ENCODE measurements at regions not wholly inside any gene's neighbourhood (a gene's known extent, or its start where the extent isn't known, plus 50 kb on each side); places are given as distances from the start of the nearest gene placed in this dataset.

DNA sequence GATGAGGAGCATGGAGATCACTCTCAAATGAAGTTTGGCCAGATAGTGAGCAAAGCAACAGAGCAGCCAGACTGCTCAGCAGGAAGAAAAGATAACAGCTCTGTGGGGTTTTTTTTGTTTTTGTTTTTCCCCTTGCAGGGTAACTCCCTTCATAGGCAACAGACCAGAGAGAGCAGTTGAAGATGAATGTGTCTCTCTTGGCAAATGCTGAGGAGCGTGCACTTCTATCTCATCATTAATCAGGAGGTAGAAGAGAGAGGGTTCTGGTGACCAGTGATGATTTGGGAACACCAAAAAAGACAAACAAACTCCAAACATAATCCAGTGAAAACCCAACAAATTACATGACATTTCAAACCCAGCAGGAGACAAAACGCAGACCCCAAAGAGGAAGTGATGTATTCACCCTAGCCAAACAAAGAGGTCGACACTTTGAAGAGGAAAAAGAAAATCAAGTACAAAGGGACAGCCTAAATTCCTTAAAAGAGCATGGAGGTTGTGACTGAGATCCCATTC, 66.2 kb upstream of the RREB1 start:
- H3K4me3 ChIP-seq (ENCODE audit: low read depth, low read length), result no peak overlapping the region
- DNase-seq (ENCODE audit: low read depth), result no peak
- TF ChIP-seq, protein P1, sequence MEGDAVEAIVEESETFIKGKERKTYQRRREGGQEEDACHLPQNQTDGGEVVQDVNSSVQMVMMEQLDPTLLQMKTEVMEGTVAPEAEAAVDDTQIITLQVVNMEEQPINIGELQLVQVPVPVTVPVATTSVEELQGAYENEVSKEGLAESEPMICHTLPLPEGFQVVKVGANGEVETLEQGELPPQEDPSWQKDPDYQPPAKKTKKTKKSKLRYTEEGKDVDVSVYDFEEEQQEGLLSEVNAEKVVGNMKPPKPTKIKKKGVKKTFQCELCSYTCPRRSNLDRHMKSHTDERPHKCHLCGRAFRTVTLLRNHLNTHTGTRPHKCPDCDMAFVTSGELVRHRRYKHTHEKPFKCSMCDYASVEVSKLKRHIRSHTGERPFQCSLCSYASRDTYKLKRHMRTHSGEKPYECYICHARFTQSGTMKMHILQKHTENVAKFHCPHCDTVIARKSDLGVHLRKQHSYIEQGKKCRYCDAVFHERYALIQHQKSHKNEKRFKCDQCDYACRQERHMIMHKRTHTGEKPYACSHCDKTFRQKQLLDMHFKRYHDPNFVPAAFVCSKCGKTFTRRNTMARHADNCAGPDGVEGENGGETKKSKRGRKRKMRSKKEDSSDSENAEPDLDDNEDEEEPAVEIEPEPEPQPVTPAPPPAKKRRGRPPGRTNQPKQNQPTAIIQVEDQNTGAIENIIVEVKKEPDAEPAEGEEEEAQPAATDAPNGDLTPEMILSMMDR (IDR thresholded peaks at IDR 0.05; ENCODE audit: low read depth, low read length, missing control alignments), result no peak

- no peak for DNase-seq (ENCODE audit: low read depth)
- no peak overlapping the region for H3K4me3 ChIP-seq (ENCODE audit: low read depth, low read length)
- TF ChIP-seq, protein P1 (IDR thresholded peaks at IDR 0.05; ENCODE audit: low read depth, low read length, missing control alignments), result no peak
These were observed 65.6 kb upstream of the RREB1 start for GRCh38 chr6:7042056-7042653.

DNA sequence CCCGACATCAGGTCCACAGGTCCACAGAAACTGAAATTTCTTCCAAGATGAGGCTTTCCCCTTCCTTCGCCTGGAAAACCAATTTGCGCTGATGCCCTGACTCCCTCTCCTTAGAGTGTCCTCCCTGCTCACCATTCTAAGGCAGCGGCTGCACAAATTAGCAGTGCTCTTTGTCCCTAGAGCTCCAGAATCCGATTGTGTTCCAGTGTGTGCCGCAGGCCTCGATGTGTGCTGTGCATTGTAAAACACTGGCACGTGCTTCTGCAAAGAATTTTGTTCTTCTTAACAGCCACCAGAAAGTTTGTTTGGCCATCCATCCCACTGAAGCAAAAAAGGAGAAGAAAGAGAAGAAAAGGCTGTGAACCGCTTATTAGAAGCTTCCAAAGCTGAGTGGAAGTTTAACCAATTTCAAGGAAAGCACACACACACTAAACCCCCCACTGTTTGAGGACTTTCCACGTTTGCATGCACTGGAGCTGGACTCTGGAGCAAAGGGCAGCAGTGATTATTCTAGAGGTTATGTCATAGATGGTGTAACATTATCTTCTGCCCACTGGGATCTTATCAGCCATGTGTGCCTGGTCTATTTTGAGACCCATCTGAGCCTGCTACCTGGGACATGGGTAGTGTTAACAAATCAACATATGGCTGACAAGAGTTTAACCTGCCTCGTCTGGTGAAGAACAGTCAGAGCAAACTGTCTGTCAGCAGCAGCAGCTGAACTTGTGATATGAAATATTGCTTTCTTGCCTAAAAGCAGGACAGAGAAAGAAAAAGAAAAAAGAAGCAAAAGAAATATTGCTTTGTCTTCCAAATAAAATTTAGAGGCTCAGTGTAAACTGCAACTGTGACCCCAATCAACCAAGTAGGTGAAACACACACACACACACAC, 64.9 kb upstream of the RREB1 start:
- TF ChIP-seq, protein P1 (IDR thresholded peaks at IDR 0.05; ENCODE audit: low read depth, low read length, missing control alignments), result no peak
- DNase-seq (ENCODE audit: low read depth), result no peak
- H3K4me3 ChIP-seq (ENCODE audit: low read depth, low read length), result no peak overlapping the region

- TF ChIP-seq, protein P1 (IDR thresholded peaks at IDR 0.05; ENCODE audit: low read depth, low read length, missing control alignments), result no peak
- no peak overlapping the region for H3K4me3 ChIP-seq (ENCODE audit: low read depth, low read length)
- no peak for DNase-seq (ENCODE audit: low read depth)
These were observed 62.4 kb upstream of the RREB1 start for GRCh38 chr6:7045331-7045730.

DNA sequence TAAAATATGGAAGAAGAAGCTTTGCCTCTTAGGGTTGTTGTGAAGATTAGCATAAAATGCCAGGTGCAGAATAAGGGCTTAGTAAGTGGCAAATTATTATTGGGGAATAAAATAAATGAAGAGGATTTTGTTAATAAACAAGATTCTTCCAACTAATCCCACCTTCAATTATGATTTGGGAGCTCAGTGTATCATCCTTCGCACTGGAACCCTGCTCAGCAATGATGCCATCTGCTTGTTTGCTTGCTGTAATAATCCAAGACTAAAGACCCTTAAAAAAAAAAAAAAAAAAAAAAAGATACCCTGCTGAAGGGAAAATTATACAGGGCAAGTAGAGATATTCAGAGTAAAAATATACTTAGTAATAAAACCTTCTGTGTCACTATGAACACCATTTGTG, 62.0 kb upstream of the RREB1 start:
- no peak for DNase-seq (ENCODE audit: low read depth)
- TF ChIP-seq, protein P1 (IDR thresholded peaks at IDR 0.05; ENCODE audit: low read depth, low read length, missing control alignments), result no peak

DNA sequence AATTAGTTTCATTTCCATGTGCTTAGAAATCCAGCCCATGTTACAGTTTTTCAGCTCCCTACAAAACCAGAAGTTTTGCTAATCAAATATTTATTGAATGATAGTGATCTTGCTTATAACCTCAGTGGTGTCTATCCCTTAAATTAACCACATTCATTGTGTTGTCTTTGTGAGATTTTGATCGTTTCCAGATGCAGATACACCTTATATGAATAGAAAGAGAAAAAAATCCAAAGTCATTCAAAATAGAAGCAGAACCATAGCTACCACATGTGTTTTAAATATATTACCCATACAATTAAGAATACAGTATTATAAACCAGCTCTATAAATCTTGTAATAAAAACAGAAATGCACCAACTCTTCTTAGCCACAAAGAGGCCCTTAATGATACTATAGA, 60.6 kb upstream of the RREB1 start:
- DNase-seq (ENCODE audit: low read depth), result no peak
- H3K4me3 ChIP-seq (ENCODE audit: low read depth, low read length), result no peak overlapping the region
- TF ChIP-seq, protein P1 (IDR thresholded peaks at IDR 0.05; ENCODE audit: low read depth, low read length, missing control alignments), result no peak

More for the DNA sequence above, 62.0 kb upstream of the RREB1 start:
- no peak overlapping the region for H3K4me3 ChIP-seq (ENCODE audit: low read depth, low read length)
